Ishikawa (cell line): ENCODE measurements at regions not wholly inside any gene's neighbourhood (a gene's known extent, or its start where the extent isn't known, plus 50 kb on each side); places are given as distances from the start of the nearest gene placed in this dataset.

Experiments used
- CEBPB ChIP-seq: IDR thresholded peaks from 2 replicates; pipeline ENCODE4 v1.6.1; 2012
- CREB1 ChIP-seq: IDR thresholded peaks from 2 replicates; pipeline ENCODE4 v1.6.1; 2012; ENCODE audit warnings: low read depth
- EGR1 ChIP-seq: IDR thresholded peaks from 2 replicates; pipeline ENCODE4 v1.6.1; 2012
- EP300 ChIP-seq: IDR thresholded peaks from 2 replicates; pipeline ENCODE4 v1.6.1; 2012; ENCODE audit warnings: borderline replicate concordance
- FOXM1 ChIP-seq: IDR thresholded peaks from 2 replicates; pipeline ENCODE4 v1.6.1; 2012; ENCODE audit warnings: low read depth, borderline replicate concordance
- NFIC ChIP-seq: IDR thresholded peaks from 2 replicates; pipeline ENCODE4 v1.6.1; 2012
- RAD21 ChIP-seq: IDR thresholded peaks from 2 replicates; pipeline ENCODE4 v1.6.1; 2012; ENCODE audit warnings: low read depth
- REST ChIP-seq: IDR thresholded peaks from 2 replicates; pipeline ENCODE4 v1.6.1; 2012; ENCODE audit warnings: low read depth, mild to moderate bottlenecking
- TAF1 ChIP-seq: IDR thresholded peaks from 2 replicates; pipeline ENCODE4 v1.6.1; 2012; ENCODE audit warnings: low read depth, mild to moderate bottlenecking
- TCF12 ChIP-seq: IDR thresholded peaks from 2 replicates; pipeline ENCODE4 v1.6.1; 2012; ENCODE audit warnings: low read depth
- TEAD4 ChIP-seq: IDR thresholded peaks from 2 replicates; pipeline ENCODE4 v1.6.1; 2012
- YY1 ChIP-seq: IDR thresholded peaks from 2 replicates; pipeline ENCODE4 v1.6.1; 2012; ENCODE audit warnings: low read depth
- ZBTB7A ChIP-seq: IDR thresholded peaks from 2 replicates; pipeline ENCODE4 v1.6.1; 2012; ENCODE audit warnings: low read depth
- TF ChIP-seq, protein P1 (sequence below): IDR thresholded peaks from 2 replicates; pipeline ENCODE4 v1.6.1; 2012
- TF ChIP-seq, protein P2 (sequence below): IDR thresholded peaks from 2 replicates; pipeline ENCODE4 v1.6.1; 2012

GRCh38 chr4:36601864-36602495 is 320.6 kb downstream of the DTHD1 start:
- TF ChIP-seq TEAD4 (no peak), REST (no peak), NFIC (no peak), RAD21 (no peak), YY1 (no peak)
- TF ChIP-seq, protein P1, sequence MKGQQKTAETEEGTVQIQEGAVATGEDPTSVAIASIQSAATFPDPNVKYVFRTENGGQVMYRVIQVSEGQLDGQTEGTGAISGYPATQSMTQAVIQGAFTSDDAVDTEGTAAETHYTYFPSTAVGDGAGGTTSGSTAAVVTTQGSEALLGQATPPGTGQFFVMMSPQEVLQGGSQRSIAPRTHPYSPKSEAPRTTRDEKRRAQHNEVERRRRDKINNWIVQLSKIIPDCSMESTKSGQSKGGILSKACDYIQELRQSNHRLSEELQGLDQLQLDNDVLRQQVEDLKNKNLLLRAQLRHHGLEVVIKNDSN: no peak
- TF ChIP-seq, protein P2, sequence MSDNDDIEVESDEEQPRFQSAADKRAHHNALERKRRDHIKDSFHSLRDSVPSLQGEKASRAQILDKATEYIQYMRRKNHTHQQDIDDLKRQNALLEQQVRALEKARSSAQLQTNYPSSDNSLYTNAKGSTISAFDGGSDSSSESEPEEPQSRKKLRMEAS: no peak

GRCh38 chr4:36609661-36610060 is 328.2 kb downstream of the DTHD1 start:
- no peak for TF ChIP-seq TEAD4
- TF ChIP-seq, protein P2: no peak
- no peak for TF ChIP-seq CEBPB
- no peak for TF ChIP-seq TCF12
- no peak for TF ChIP-seq CREB1
- TF ChIP-seq YY1: no peak
- TF ChIP-seq REST: no peak
- TF ChIP-seq EP300: no peak
- TF ChIP-seq EGR1: no peak
- no peak for TF ChIP-seq RAD21
- TF ChIP-seq, protein P1: no peak
- no peak for TF ChIP-seq FOXM1
- no peak for TF ChIP-seq ZBTB7A
- no peak for TF ChIP-seq TAF1
- no peak for TF ChIP-seq NFIC

DNA sequence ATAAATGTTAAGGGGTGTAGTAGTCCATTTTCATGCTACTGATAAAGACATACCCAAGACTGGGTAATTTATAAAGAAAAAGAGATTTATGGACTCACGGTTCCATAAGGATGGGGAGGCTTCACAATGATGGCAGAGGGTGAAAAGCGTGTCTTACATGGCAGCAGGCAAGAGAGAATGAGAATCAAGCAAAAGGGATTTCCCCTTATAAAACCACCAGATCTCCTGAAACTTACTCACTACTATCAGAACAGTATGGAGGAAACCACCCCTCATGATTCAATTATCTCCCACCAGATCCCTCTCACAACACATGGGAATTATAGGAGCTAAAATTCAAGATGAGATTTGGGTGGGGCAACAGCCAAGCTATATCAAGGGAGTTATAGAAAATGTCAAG is 329.2 kb downstream of the DTHD1 start:
- TF ChIP-seq ZBTB7A (no peak), RAD21 (no peak), YY1 (no peak), TAF1 (no peak), EGR1 (no peak), CEBPB (no peak), TEAD4 (no peak), FOXM1 (no peak), TCF12 (no peak), NFIC (no peak), REST (no peak), EP300 (no peak), CREB1 (no peak)
- TF ChIP-seq, protein P2: no peak

- TF ChIP-seq ZBTB7A: no peak
- no peak for TF ChIP-seq TAF1
- no peak for TF ChIP-seq EGR1
- TF ChIP-seq, protein P2: no peak
- no peak for TF ChIP-seq EP300
- TF ChIP-seq CREB1: no peak
- no peak for TF ChIP-seq RAD21
- no peak for TF ChIP-seq REST
- no peak for TF ChIP-seq TCF12
- no peak for TF ChIP-seq FOXM1
- no peak for TF ChIP-seq TEAD4
- TF ChIP-seq CEBPB: no peak
- TF ChIP-seq YY1: no peak
- TF ChIP-seq, protein P1: no peak
Measured at GRCh38 chr4:36614011-36614410, 332.6 kb downstream of the DTHD1 start.
